ENCODE measurements at regions not wholly inside any gene's neighbourhood (a gene's known extent, or its start where the extent isn't known, plus 50 kb on each side); places are given as distances from the start of the nearest gene placed in this dataset.

DNA sequence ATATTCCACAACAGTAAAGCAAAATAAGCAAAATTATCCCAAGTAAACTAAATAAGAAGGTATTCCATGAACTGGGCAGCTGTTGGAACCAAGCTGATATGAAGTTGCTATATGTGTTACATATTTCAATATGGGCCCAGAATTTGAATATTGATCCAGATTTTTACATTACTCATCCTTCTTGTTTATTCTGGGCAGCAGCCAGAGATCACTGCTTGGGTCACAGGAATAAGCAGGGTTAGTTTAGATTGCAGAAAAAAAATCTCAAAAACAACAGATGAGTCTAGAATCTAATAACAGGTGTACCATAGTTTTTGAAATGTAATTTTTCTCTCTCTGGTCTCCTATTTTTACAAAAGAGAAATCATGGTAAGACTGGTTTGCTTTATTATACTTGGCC lies 171.5 kb upstream of the NAMPT start:
- TF ChIP-seq, protein P1, sequence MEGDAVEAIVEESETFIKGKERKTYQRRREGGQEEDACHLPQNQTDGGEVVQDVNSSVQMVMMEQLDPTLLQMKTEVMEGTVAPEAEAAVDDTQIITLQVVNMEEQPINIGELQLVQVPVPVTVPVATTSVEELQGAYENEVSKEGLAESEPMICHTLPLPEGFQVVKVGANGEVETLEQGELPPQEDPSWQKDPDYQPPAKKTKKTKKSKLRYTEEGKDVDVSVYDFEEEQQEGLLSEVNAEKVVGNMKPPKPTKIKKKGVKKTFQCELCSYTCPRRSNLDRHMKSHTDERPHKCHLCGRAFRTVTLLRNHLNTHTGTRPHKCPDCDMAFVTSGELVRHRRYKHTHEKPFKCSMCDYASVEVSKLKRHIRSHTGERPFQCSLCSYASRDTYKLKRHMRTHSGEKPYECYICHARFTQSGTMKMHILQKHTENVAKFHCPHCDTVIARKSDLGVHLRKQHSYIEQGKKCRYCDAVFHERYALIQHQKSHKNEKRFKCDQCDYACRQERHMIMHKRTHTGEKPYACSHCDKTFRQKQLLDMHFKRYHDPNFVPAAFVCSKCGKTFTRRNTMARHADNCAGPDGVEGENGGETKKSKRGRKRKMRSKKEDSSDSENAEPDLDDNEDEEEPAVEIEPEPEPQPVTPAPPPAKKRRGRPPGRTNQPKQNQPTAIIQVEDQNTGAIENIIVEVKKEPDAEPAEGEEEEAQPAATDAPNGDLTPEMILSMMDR (IDR thresholded peaks at IDR 0.05 in 2 of 3, conservative IDR thresholded peaks at IDR 0.05 in 1 of 3; ENCODE audit: borderline replicate concordance in 1 of 3, insufficient read depth in 1 of 3, low read depth in 2 of 3, low read length in 2 of 3), result no peak
- TF ChIP-seq CEBPB (IDR thresholded peaks at IDR 0.05; ENCODE audit: low read depth) (no peak), POLR2A (IDR thresholded peaks at IDR 0.05; ENCODE audit: borderline replicate concordance, extremely low read depth, insufficient read depth, insufficient read length) (no peak), ZBTB33 (IDR thresholded peaks at IDR 0.05; ENCODE audit: extremely low read depth, insufficient replicate concordance, low read length) (no peak), POLR2AphosphoS5 (IDR thresholded peaks at IDR 0.05; ENCODE audit: low read depth, low read length) (no peak), EZH2 (IDR thresholded peaks at IDR 0.05) (no peak), EZH2phosphoT487 (IDR thresholded peaks at IDR 0.05; ENCODE audit: borderline replicate concordance) (no peak), ELF1 (IDR thresholded peaks at IDR 0.05; ENCODE audit: borderline replicate concordance, low read depth) (no peak), REST (IDR thresholded peaks at IDR 0.05; ENCODE audit: low read depth) (no peak)

Measured in HCT116 (cell line).